Keratinocyte (primary cell): ENCODE measurements at regions not wholly inside any gene's neighbourhood (a gene's known extent, or its start where the extent isn't known, plus 50 kb on each side); places are given as distances from the start of the nearest gene placed in this dataset.
"Not testable (repeated sequence)": the region's sequence is repeated elsewhere in the genome, so short reads cannot be mapped to it uniquely, and the experiment has no call there.

ENCODE experiments used
- DNase-seq: peaks from one replicate; pipeline ENCODE4 v3.0.0-alpha.2; 2011; ENCODE audit warnings: low read depth, missing footprints, low spot score
- FAIRE-seq: peaks from 2 replicates; lab custom pipeline; 2011; peaks lifted over from hg19 to GRCh38; lab: Jason Lieb, UNC
- H2AFZ ChIP-seq: 2 replicates; pipeline ENCODE4 v1.6.0; 2012; ENCODE audit warnings: low read length, control low read depth, inconsistent platforms; ENCODE audit not compliant: control insufficient read depth
- H3K27ac ChIP-seq: 2 replicates; pipeline ENCODE4 v1.5.1; 2011; ENCODE audit warnings: low read length; ENCODE audit not compliant: control insufficient read depth, insufficient read depth
- H3K27me3 ChIP-seq: 3 replicates; pipeline ENCODE4 v1.6.0; 2011; ENCODE audit warnings: low read length; ENCODE audit not compliant: control insufficient read depth, insufficient read depth; ENCODE audit errors: extremely low read depth
- H3K36me3 ChIP-seq, 2 experiments: 2 replicates in 1 of 2; 3 replicates in 1 of 2; pipeline ENCODE4 v1.5.1; 2011; ENCODE audit warnings: low read length in 2 of 2, mild to moderate bottlenecking in 1 of 2; ENCODE audit not compliant: control insufficient read depth in 2 of 2, insufficient read depth in 2 of 2; ENCODE audit errors: extremely low read depth in 1 of 2
- H3K4me1 ChIP-seq: 3 replicates; pipeline ENCODE4 v1.5.1; 2011; ENCODE audit warnings: low read length; ENCODE audit not compliant: control insufficient read depth, insufficient read depth; ENCODE audit errors: extremely low read depth
- H3K4me2 ChIP-seq: 3 replicates; pipeline ENCODE4 v1.6.0; 2011; ENCODE audit warnings: low read depth, low read length; ENCODE audit not compliant: control insufficient read depth, insufficient read depth; ENCODE audit errors: extremely low read depth
- H3K4me3 ChIP-seq, 3 experiments: fragments of 200-600 bp in 1 of 3; sonication (generic) in 1 of 3; 2 replicates in 2 of 3; 3 replicates in 1 of 3; pipeline ENCODE4 v1.5.1; 2011 to 2016; ENCODE audit warnings: low read length in 3 of 3, mild to moderate bottlenecking in 3 of 3, control low read depth in 2 of 3, inconsistent platforms in 1 of 3, low read depth in 1 of 3, mixed read lengths in 1 of 3, mixed run types in 1 of 3, moderate library complexity in 1 of 3; ENCODE audit not compliant: control insufficient read depth in 2 of 3, insufficient read depth in 2 of 3; ENCODE audit errors: extremely low read depth in 1 of 3
- H3K79me2 ChIP-seq: 2 replicates; pipeline ENCODE4 v1.6.0; 2012; ENCODE audit warnings: low read length; ENCODE audit not compliant: control insufficient read depth, insufficient read depth
- H3K9ac ChIP-seq: 3 replicates; pipeline ENCODE4 v1.6.0; 2011; ENCODE audit warnings: low read length; ENCODE audit not compliant: control insufficient read depth, insufficient read depth; ENCODE audit errors: extremely low read depth
- H3K9me1 ChIP-seq: 3 replicates; pipeline ENCODE4 v1.6.0; 2011; ENCODE audit warnings: low read length; ENCODE audit not compliant: control insufficient read depth, insufficient read depth; ENCODE audit errors: extremely low read depth
- H3K9me3 ChIP-seq: 2 replicates; pipeline ENCODE4 v1.5.1; 2012; ENCODE audit warnings: low read depth, low read length; ENCODE audit not compliant: control insufficient read depth
- H4K20me1 ChIP-seq: 3 replicates; pipeline ENCODE4 v1.6.0; 2011; ENCODE audit warnings: low read length; ENCODE audit not compliant: control insufficient read depth, insufficient read depth; ENCODE audit errors: extremely low read depth
- EZH2 ChIP-seq: IDR thresholded peaks from one replicate; pipeline ENCODE4 v1.6.1; 2012; ENCODE audit warnings: inconsistent platforms, mild to moderate bottlenecking, low read length, moderate library complexity
- dilution Hi-C: fragments of 300-500 bp; cut with MboI; formaldehyde crosslinking; loops from one replicate; pipeline ENCODE4 v1.7.0; 2020; ENCODE audit warnings: low sequenced_read_pairs; ENCODE audit not compliant: extremely low pct_ligation_motif_present
- TF ChIP-seq, protein P1 (sequence below), 3 experiments: IDR thresholded peaks in 1 of 3; conservative IDR thresholded peaks in 1 of 3; optimal IDR thresholded peaks in 1 of 3; 2 replicates in 2 of 3; 3 replicates in 1 of 3; pipeline versions ENCODE3 to v1.5.1; 2011; ENCODE audit warnings: low read length in 3 of 3, mild to moderate bottlenecking in 3 of 3, moderate library complexity in 2 of 3, control low read depth in 1 of 3, inconsistent platforms in 1 of 3; ENCODE audit not compliant: insufficient read depth in 2 of 3; ENCODE audit errors: extremely low read depth in 1 of 3

DNA sequence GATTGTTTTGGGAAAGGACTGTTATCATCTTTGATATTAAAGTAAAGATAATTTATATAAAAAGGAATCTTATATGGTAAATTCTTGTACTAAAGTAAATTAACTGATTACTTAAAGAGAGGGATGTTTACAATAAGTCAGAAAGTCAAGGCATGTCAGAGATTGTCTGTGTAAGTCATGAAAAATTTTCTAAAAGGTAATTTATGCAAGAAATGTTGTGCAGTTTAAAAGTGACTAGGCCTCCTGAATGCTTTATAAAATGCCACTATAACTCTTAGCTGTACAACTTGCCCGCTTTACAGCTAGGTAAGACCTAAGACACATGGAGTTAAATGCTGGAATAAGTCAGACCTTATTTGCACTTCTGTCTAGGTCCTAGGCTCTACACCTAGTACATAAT is 692.9 kb downstream of the GBE1 start:
- H3K9ac ChIP-seq = no peak overlapping the region
- no peaks in the 10 kb centered on the region for H3K9me3 ChIP-seq
- H4K20me1 ChIP-seq = no peaks in the 10 kb centered on the region
- no peak for FAIRE-seq
- H3K79me2 ChIP-seq = no peaks in the 10 kb centered on the region
- H3K27me3 ChIP-seq = no peaks in the 10 kb centered on the region
- H3K36me3 ChIP-seq = no peaks in the 10 kb centered on the region
- DNase-seq = no peak
- no peaks in the 10 kb centered on the region for H3K4me1 ChIP-seq
- H3K4me2 ChIP-seq = no peak overlapping the region
- no peak for TF ChIP-seq EZH2
- TF ChIP-seq, protein P1, sequence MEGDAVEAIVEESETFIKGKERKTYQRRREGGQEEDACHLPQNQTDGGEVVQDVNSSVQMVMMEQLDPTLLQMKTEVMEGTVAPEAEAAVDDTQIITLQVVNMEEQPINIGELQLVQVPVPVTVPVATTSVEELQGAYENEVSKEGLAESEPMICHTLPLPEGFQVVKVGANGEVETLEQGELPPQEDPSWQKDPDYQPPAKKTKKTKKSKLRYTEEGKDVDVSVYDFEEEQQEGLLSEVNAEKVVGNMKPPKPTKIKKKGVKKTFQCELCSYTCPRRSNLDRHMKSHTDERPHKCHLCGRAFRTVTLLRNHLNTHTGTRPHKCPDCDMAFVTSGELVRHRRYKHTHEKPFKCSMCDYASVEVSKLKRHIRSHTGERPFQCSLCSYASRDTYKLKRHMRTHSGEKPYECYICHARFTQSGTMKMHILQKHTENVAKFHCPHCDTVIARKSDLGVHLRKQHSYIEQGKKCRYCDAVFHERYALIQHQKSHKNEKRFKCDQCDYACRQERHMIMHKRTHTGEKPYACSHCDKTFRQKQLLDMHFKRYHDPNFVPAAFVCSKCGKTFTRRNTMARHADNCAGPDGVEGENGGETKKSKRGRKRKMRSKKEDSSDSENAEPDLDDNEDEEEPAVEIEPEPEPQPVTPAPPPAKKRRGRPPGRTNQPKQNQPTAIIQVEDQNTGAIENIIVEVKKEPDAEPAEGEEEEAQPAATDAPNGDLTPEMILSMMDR (optimal IDR thresholded peaks at IDR 0.05 in 1 of 3, IDR thresholded peaks at IDR 0.05 in 1 of 3, conservative IDR thresholded peaks at IDR 0.05 in 1 of 3; ENCODE audit: extremely low read depth in 1 of 3, insufficient read depth in 2 of 3, low read length in 3 of 3) = no peak
- dilution Hi-C loops = no loop called here
- H3K4me3 ChIP-seq = no peak overlapping the region
- no peaks in the 10 kb centered on the region for H3K9me1 ChIP-seq
- no peak overlapping the region for H3K27ac ChIP-seq
- no peak overlapping the region for H2AFZ ChIP-seq

- H3K4me2 ChIP-seq = no peak overlapping the region
- H2AFZ ChIP-seq = no peak overlapping the region
- H3K9ac ChIP-seq = no peak overlapping the region
- TF ChIP-seq EZH2 = no peak
- TF ChIP-seq, protein P1 (optimal IDR thresholded peaks at IDR 0.05 in 1 of 3, IDR thresholded peaks at IDR 0.05 in 1 of 3, conservative IDR thresholded peaks at IDR 0.05 in 1 of 3; ENCODE audit: extremely low read depth in 1 of 3, insufficient read depth in 2 of 3, low read length in 3 of 3) = no peak
- FAIRE-seq = no peak
- no peaks in the 10 kb centered on the region for H3K79me2 ChIP-seq
- no peaks in the 10 kb centered on the region for H3K9me3 ChIP-seq
- H3K4me1 ChIP-seq = no peaks in the 10 kb centered on the region
- no peak overlapping the region for H3K4me3 ChIP-seq
- H3K27me3 ChIP-seq = no peaks in the 10 kb centered on the region
- no peak for DNase-seq
- no peaks in the 10 kb centered on the region for H3K36me3 ChIP-seq
- dilution Hi-C loops = no loop called here
- no peaks in the 10 kb centered on the region for H3K9me1 ChIP-seq
- H3K27ac ChIP-seq = no peak overlapping the region
- no peaks in the 10 kb centered on the region for H4K20me1 ChIP-seq
These were observed 697.5 kb downstream of the GBE1 start for GRCh38 chr3:81063896-81064295.

DNA sequence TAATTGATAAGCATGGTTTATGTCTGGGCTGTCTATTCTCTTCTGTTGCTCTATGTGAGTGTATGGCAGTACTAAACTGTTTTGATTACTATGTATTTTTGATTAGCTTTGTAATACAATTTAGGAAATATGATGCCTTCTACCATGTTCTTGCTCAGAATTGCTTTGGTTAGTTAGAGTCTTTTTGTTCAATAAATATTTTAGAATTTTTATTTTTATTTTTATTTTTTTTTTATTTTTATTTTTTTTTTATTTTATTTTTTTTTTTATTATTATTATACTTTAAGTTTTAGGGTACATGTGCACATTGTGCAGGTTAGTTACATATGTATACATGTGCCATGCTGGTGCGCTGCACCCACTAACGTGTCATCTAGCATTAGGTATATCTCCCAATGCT is 710.3 kb downstream of the GBE1 start:
- H3K36me3 ChIP-seq, H3K4me1 ChIP-seq, FAIRE-seq, H3K4me2 ChIP-seq, H3K27ac ChIP-seq, H3K4me3 ChIP-seq, dilution Hi-C loops, H3K9ac ChIP-seq, H3K27me3 ChIP-seq, H2AFZ ChIP-seq, H3K9me1 ChIP-seq, H4K20me1 ChIP-seq, H3K79me2 ChIP-seq, H3K9me3 ChIP-seq, DNase-seq: not testable (repeated sequence)
